ENCODE measurements at regions not wholly inside any gene's neighbourhood (a gene's known extent, or its start where the extent isn't known, plus 50 kb on each side); places are given as distances from the start of the nearest gene placed in this dataset.

DNA sequence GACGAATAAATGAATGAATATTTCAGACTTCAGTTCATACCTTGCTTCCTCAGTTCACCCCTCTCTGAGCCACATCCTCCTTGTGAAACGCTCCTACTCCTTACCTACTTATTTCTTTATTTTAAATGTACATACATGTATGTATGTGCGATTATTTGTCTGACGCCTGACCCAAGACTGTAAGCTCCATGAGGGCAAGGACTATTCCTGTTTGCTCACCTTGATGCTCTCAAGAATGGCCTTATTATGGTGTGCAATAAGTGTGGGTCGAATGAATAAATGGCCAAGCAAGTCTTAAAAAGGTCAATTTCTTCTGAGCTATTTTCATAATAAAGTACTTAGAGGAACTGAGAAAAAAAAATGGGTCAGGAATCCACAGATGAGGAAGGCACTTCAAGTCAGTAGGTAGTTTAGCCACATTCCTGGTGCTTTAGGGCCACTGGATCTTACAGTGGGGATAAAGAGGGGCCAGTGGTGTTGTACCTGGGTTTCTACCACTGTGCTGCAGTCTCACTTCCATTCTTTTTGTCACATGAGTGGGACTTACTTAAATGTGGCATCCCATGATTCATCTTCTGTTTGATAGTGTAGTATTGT, 74.7 kb downstream of the SDC1 start:
- Histone ChIP-seq H3K36me3 (ENCODE audit: insufficient read depth) (no peaks in the 10 kb centered on the region), H3K9ac (no peak overlapping the region), H4K20me1 (ENCODE audit: insufficient read depth) (no peaks in the 10 kb centered on the region), H3K4me1 (ENCODE audit: low read depth, poor library complexity, severe bottlenecking) (no peaks in the 10 kb centered on the region), H3K79me2 (ENCODE audit: insufficient read depth, low read depth) (no peaks in the 10 kb centered on the region), H3K27ac (no peak overlapping the region), H3K4me2 (no peak overlapping the region), H3K4me3 (IDR thresholded peaks at IDR 0.05; ENCODE audit: insufficient read depth, low read depth, low read length) (no peak overlapping the region), H3K27me3 (ENCODE audit: insufficient read depth, low read depth) (no peaks in the 10 kb centered on the region), H2AFZ (ENCODE audit: low read depth) (no peak overlapping the region)
- TF ChIP-seq, protein P1, sequence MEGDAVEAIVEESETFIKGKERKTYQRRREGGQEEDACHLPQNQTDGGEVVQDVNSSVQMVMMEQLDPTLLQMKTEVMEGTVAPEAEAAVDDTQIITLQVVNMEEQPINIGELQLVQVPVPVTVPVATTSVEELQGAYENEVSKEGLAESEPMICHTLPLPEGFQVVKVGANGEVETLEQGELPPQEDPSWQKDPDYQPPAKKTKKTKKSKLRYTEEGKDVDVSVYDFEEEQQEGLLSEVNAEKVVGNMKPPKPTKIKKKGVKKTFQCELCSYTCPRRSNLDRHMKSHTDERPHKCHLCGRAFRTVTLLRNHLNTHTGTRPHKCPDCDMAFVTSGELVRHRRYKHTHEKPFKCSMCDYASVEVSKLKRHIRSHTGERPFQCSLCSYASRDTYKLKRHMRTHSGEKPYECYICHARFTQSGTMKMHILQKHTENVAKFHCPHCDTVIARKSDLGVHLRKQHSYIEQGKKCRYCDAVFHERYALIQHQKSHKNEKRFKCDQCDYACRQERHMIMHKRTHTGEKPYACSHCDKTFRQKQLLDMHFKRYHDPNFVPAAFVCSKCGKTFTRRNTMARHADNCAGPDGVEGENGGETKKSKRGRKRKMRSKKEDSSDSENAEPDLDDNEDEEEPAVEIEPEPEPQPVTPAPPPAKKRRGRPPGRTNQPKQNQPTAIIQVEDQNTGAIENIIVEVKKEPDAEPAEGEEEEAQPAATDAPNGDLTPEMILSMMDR (conservative IDR thresholded peaks at IDR 0.05; ENCODE audit: low read depth, low read length), result no peak

DNA sequence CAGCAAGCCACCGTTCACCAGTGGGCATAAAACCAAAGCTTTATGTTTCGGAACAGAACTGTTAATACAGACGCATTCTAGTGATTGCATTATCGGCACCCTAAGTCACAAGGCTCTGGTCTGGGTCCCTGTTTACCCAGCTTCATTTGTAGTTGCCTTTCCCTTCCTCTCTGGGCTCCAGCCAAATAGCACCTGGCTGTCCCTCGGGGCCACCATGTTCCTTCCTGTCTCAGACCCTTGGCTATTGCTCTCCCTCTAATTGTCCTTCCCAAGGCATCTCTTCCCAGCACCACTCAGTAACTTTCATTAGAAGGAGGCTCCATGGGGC, 75.3 kb downstream of the SDC1 start:
- no peaks in the 10 kb centered on the region for H4K20me1 ChIP-seq (ENCODE audit: insufficient read depth)
- H3K9ac ChIP-seq, result no peak overlapping the region
- H3K4me2 ChIP-seq, result no peak overlapping the region
- no peaks in the 10 kb centered on the region for H3K36me3 ChIP-seq (ENCODE audit: insufficient read depth)
- H3K4me3 ChIP-seq (IDR thresholded peaks at IDR 0.05; ENCODE audit: insufficient read depth, low read depth, low read length), result no peak overlapping the region
- H3K4me1 ChIP-seq (ENCODE audit: low read depth, poor library complexity, severe bottlenecking), result no peaks in the 10 kb centered on the region
- TF ChIP-seq, protein P1 (conservative IDR thresholded peaks at IDR 0.05; ENCODE audit: low read depth, low read length), result no peak
- no peaks in the 10 kb centered on the region for H3K27me3 ChIP-seq (ENCODE audit: insufficient read depth, low read depth)
- H3K79me2 ChIP-seq (ENCODE audit: insufficient read depth, low read depth), result no peaks in the 10 kb centered on the region
- H3K27ac ChIP-seq, result no peak overlapping the region
- H2AFZ ChIP-seq (ENCODE audit: low read depth), result no peak overlapping the region

DNA sequence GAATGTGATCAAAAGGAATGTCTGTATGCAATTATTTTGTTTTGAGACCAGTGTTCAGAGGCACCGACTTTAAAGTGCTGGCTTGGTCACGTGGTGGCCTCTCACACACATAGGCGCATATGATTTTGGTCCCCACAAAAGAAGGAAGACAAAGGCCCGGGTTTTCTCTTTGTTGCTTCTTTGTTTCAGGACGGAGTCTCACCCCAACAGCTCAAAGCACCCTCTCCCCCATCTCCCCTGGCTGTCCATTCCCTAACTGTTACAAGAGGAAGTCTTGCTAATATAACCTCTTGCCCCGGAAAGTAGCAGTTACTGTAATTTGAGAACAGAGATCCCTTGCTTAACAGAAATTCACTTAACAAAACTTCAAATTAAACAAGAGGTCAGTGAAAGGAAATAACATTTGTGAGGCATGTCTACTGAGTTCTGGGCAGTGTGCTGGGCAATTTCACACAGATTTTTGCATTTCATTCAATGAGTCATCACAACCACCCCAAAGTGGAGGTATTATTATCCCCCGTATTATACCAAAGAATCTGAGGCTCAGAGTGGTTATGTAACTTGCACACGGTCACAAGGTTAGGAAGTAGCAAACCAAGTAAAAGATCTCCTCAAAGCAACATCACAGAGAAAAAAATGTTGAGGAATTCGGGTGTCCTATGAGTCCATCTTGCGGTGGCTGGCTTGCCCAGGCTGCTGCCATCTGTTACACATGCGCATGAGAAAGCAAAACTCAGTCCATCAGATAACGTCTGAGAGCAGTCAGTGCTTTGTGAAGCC, 75.8 kb downstream of the SDC1 start:
- H3K4me2 ChIP-seq, result no peak overlapping the region
- no peaks in the 10 kb centered on the region for H3K27me3 ChIP-seq (ENCODE audit: insufficient read depth, low read depth)
- H3K79me2 ChIP-seq (ENCODE audit: insufficient read depth, low read depth), result no peaks in the 10 kb centered on the region
- H3K4me3 ChIP-seq (IDR thresholded peaks at IDR 0.05; ENCODE audit: insufficient read depth, low read depth, low read length), result no peak overlapping the region
- H3K36me3 ChIP-seq (ENCODE audit: insufficient read depth), result no peaks in the 10 kb centered on the region
- no peaks in the 10 kb centered on the region for H3K4me1 ChIP-seq (ENCODE audit: low read depth, poor library complexity, severe bottlenecking)
- H3K9ac ChIP-seq, result no peak overlapping the region
- TF ChIP-seq, protein P1 (conservative IDR thresholded peaks at IDR 0.05; ENCODE audit: low read depth, low read length), result no peak
- no peak overlapping the region for H2AFZ ChIP-seq (ENCODE audit: low read depth)
- H3K27ac ChIP-seq, result no peak overlapping the region
- H4K20me1 ChIP-seq (ENCODE audit: insufficient read depth), result no peaks in the 10 kb centered on the region

DNA sequence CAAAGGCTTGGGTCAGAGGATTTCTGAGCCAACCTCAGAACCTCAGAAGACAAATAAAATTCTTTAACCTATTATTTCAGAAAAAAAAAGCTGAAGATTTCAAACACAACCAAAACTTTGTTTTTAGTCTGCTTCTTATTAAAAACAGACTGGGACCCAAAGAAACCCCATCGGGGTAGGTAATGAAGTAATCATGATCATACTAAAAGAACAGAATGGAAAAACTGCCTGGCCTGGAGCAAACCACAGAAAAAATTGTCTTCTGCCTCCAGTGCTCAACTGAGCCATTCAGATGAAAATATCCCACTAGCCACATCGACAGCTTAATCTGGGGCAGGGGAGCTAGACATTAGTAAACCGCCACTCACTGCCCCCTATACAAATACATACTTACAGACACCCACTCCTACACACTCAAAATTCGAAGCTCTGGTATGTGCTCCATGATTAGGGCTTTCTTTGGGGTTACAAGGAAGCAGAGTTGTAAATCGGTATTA, 76.5 kb downstream of the SDC1 start:
- Histone ChIP-seq H2AFZ (ENCODE audit: low read depth) (no peak overlapping the region), H3K4me2 (no peak overlapping the region), H3K4me1 (ENCODE audit: low read depth, poor library complexity, severe bottlenecking) (no peaks in the 10 kb centered on the region), H3K27ac (no peak overlapping the region), H3K36me3 (ENCODE audit: insufficient read depth) (no peaks in the 10 kb centered on the region), H3K4me3 (IDR thresholded peaks at IDR 0.05; ENCODE audit: insufficient read depth, low read depth, low read length) (no peak overlapping the region), H4K20me1 (ENCODE audit: insufficient read depth) (no peaks in the 10 kb centered on the region), H3K79me2 (ENCODE audit: insufficient read depth, low read depth) (no peaks in the 10 kb centered on the region), H3K9ac (no peak overlapping the region), H3K27me3 (ENCODE audit: insufficient read depth, low read depth) (no peaks in the 10 kb centered on the region)
- TF ChIP-seq, protein P1 (conservative IDR thresholded peaks at IDR 0.05; ENCODE audit: low read depth, low read length), result no peak
